ENCODE measurements at regions not wholly inside any gene's neighbourhood (a gene's known extent, or its start where the extent isn't known, plus 50 kb on each side); places are given as distances from the start of the nearest gene placed in this dataset.

- H4K20me1 ChIP-seq (replicated peaks in 1 of 2; ENCODE audit: control insufficient read depth in 1 of 2, insufficient read depth in 2 of 2, low read length in 2 of 2): no peaks in the 10 kb centered on the region
- H2BK15ac ChIP-seq (ENCODE audit: low read length): no peak overlapping the region
- H3K27me3 ChIP-seq (replicated peaks in 1 of 4; ENCODE audit: control insufficient read depth in 3 of 4, extremely low read depth in 1 of 4, insufficient read depth in 3 of 4, low read length in 3 of 4): no peaks in the 10 kb centered on the region
- no peaks in the 10 kb centered on the region for H3K9me3 ChIP-seq (ENCODE audit: insufficient read depth in 2 of 2, low read depth in 1 of 2, low read length in 1 of 2)
- H4K5ac ChIP-seq (ENCODE audit: insufficient read length, low read depth, low read length): no peak overlapping the region
- H3K9ac ChIP-seq (replicated peaks in 1 of 4; ENCODE audit: extremely low read depth in 1 of 4, low read depth in 3 of 4, low read length in 3 of 4): no peak overlapping the region
- H3K14ac ChIP-seq (ENCODE audit: insufficient read length): no peak overlapping the region
- H3K4me3 ChIP-seq (ENCODE audit: extremely low read depth in 1 of 4, insufficient read depth in 2 of 4, low read depth in 3 of 4, low read length in 4 of 4): no peak overlapping the region
- 74% methylated on average over 3 of the region's 3 CpGs; no CpG with 5 or more reads in 1 of the 2 experiments for WGBS, 2 experiments (ENCODE audit: extremely low coverage in 1 of 2, insufficient coverage in 1 of 2, insufficient read length in 1 of 2, insufficient replicate concordance in 2 of 2, low coverage in 1 of 2, low lambda C conversion rate in 2 of 2, missing lambda C conversion rate in 1 of 2)
- H4K8ac ChIP-seq (ENCODE audit: extremely low read depth, insufficient read depth, low read length): no peak overlapping the region
- H3K56ac ChIP-seq (replicated peaks; ENCODE audit: insufficient read length, low read depth, low read length): no peak overlapping the region
- no peak overlapping the region for H3K4me2 ChIP-seq (ENCODE audit: insufficient read depth in 1 of 2, low read depth in 2 of 2, low read length in 2 of 2)
- H3K23me2 ChIP-seq (ENCODE audit: low read depth, low read length): peaks cover 2% of the 10 kb centered on the region; the same call in 1 of the 2 replicates
- CTCF ChIA-PET (ENCODE audit: partially characterized antibody): interaction anchor here (0.7 to 2.8 kb wide), 6 partner anchors 9 to 175 kb away, joined by 3 to 12 read pairs (median 5); no protein-coding TSS in a partner anchor
- no peak overlapping the region for H2BK5ac ChIP-seq (ENCODE audit: low read depth, low read length)
- no peaks in the 10 kb centered on the region for H3K79me1 ChIP-seq (ENCODE audit: low read depth, low read length)
- H2BK12ac ChIP-seq (ENCODE audit: low read depth, low read length): no peak overlapping the region
- no peaks in the 10 kb centered on the region for H3K79me2 ChIP-seq (ENCODE audit: control insufficient read depth in 1 of 2, insufficient read depth in 2 of 2, low read length in 2 of 2)
- no peak overlapping the region for H2AK5ac ChIP-seq (ENCODE audit: low read depth, low read length)
- no peak overlapping the region for H3K27ac ChIP-seq (ENCODE audit: low read depth, low read length)
- POLR2A ChIA-PET (ENCODE audit: partially characterized antibody): no interaction called here
- no peak overlapping the region for H2BK20ac ChIP-seq (ENCODE audit: low read length)
- H4K91ac ChIP-seq (replicated peaks; ENCODE audit: insufficient read length, low read length): no peak overlapping the region
- no peaks in the 10 kb centered on the region for H3K36me3 ChIP-seq (ENCODE audit: control insufficient read depth in 2 of 4, insufficient read depth in 4 of 4, low read length in 3 of 4)
- H3K4me1 ChIP-seq (replicated peaks in 1 of 4; ENCODE audit: control insufficient read depth in 3 of 4, insufficient read depth in 4 of 4, low read length in 3 of 4): no peaks in the 10 kb centered on the region
- FAIRE-seq (no peak), DNase-seq (ENCODE audit: low read depth in 1 of 2, low spot score in 2 of 2) (no peak)
- H2AFZ ChIP-seq (ENCODE audit: low read length): no peak overlapping the region
- H3K4ac ChIP-seq (replicated peaks; ENCODE audit: insufficient read length, low read depth, low read length): no peak overlapping the region
- H3K23ac ChIP-seq (ENCODE audit: insufficient read length): no peak overlapping the region
- no peak overlapping the region for H3K18ac ChIP-seq (ENCODE audit: extremely low read depth, low read length)
- H2BK120ac ChIP-seq (replicated peaks; ENCODE audit: low read depth, low read length): no peak overlapping the region
- TF ChIP-seq SUZ12 (IDR thresholded peaks at IDR 0.05; ENCODE audit: low read length) (no peak), RXRA (IDR thresholded peaks at IDR 0.05; ENCODE audit: insufficient read depth, low read depth, low read length) (no peak), PHF8 (conservative IDR thresholded peaks at IDR 0.05; ENCODE audit: low read depth, low read length) (no peak), EGR1 (IDR thresholded peaks at IDR 0.05; ENCODE audit: borderline replicate concordance, low read depth, low read length) (no peak), EP300 (IDR thresholded peaks at IDR 0.05; ENCODE audit: borderline replicate concordance in 1 of 2, low read depth in 2 of 2, low read length in 2 of 2) (no peak), NRF1 (IDR thresholded peaks at IDR 0.05; ENCODE audit: low read depth, low read length) (no peak), RNF2 (IDR thresholded peaks at IDR 0.05; ENCODE audit: borderline replicate concordance, low read depth, low read length, missing control alignments, poor library complexity, severe bottlenecking) (no peak), POU5F1 (IDR thresholded peaks at IDR 0.05; ENCODE audit: low read depth, low read length) (no peak), MAX (IDR thresholded peaks at IDR 0.05) (no peak), CREB1 (IDR thresholded peaks at IDR 0.05) (no peak)
- TF ChIP-seq, protein P1, sequence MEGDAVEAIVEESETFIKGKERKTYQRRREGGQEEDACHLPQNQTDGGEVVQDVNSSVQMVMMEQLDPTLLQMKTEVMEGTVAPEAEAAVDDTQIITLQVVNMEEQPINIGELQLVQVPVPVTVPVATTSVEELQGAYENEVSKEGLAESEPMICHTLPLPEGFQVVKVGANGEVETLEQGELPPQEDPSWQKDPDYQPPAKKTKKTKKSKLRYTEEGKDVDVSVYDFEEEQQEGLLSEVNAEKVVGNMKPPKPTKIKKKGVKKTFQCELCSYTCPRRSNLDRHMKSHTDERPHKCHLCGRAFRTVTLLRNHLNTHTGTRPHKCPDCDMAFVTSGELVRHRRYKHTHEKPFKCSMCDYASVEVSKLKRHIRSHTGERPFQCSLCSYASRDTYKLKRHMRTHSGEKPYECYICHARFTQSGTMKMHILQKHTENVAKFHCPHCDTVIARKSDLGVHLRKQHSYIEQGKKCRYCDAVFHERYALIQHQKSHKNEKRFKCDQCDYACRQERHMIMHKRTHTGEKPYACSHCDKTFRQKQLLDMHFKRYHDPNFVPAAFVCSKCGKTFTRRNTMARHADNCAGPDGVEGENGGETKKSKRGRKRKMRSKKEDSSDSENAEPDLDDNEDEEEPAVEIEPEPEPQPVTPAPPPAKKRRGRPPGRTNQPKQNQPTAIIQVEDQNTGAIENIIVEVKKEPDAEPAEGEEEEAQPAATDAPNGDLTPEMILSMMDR (IDR thresholded peaks at IDR 0.05; ENCODE audit: control extremely low read depth in 1 of 3, insufficient read depth in 1 of 3, low read depth in 1 of 3, low read length in 3 of 3): no peak
Measured at GRCh38 chr18:21181766-21182165, 60.3 kb upstream of the GREB1L start.

Measured in H1 (cell line).